GM19035 (cell line): ENCODE measurements at regions not wholly inside any gene's neighbourhood (a gene's known extent, or its start where the extent isn't known, plus 50 kb on each side); places are given as distances from the start of the nearest gene placed in this dataset.

ENCODE experiments used
- ATAC-seq: cut with Tn5 transposase; IDR thresholded peaks from one replicate; pipeline ENCODE4 v1.9.1; 2021; ENCODE audit not compliant: unreplicated experiment

DNA sequence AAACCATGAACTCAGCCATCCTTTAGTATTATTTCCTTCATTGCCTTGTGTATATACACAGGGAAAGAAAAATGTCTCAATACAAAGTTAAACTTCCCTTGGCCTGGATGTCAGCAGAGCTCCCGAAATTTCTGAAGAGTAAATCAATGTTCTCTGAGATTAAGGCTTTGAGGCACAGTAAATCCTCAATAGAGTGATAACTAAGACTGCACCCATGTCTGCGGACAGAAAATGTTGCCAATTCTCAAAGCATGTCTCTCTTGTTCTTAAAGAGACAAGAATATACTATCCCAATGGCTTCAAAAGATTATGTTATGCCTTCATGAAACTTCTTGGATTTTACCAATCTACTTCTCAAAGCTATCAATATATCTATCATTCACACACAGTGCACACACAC is 1196.7 kb upstream of the TENM4 start:
- ATAC-seq: no peak

- no peak for ATAC-seq
These were observed 1196.2 kb upstream of the TENM4 start for GRCh38 chr11:80636999-80637398.

GRCh38 chr11:80635178-80635577 is 1194.3 kb upstream of the TENM4 start:
- ATAC-seq: no peak

GRCh38 chr11:80632691-80633090 is 1191.9 kb upstream of the TENM4 start:
- no peak for ATAC-seq

GRCh38 chr11:80632156-80632555 is 1191.3 kb upstream of the TENM4 start:
- ATAC-seq: no peak

DNA sequence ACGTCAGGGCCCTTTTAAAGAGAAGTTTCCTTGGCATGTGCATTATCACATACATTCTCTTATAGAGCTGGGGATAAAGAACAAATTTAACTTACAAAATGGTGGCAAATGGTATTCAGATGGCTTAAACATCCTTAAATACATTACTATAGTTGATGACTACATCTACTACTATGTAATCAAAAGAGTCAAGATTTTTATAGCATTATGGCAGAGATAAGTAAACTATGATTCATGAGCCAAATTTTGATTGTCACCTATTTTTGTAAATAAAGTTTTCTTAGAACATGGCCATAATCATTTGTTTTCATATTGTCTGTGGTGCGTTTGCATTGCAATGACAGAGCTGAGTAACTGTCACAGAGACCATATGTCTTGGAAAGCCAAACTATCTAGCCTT is 1188.6 kb upstream of the TENM4 start:
- no peak for ATAC-seq

DNA sequence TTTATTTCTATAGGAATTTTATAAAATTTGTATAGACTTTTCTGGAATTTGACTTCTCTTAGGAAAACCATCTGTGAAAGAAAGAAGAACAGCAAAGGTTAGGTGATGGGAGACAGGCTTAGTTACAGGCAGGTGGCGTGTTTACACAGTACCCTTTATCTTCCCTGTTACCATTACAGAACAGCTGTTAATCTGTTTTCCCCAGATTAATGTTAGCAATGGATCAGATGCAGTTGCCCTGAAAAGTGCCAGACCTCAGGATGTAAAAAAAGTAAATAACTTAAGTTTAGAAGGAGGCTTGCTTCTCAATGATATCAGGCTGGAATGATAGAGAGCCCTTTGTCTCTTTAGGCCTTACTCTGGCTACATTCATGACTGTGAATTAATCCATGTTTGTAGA is 1186.5 kb upstream of the TENM4 start:
- ATAC-seq: no peak

GRCh38 chr11:80626721-80627120 is 1185.9 kb upstream of the TENM4 start:
- ATAC-seq: no peak

- ATAC-seq: no peak
These were observed 1184.7 kb upstream of the TENM4 start for GRCh38 chr11:80625563-80625962.

- no peak for ATAC-seq
These were observed 1181.0 kb upstream of the TENM4 start for GRCh38 chr11:80621871-80622270.

- ATAC-seq: no peak
These were observed 1180.0 kb upstream of the TENM4 start for GRCh38 chr11:80620867-80621266.

DNA sequence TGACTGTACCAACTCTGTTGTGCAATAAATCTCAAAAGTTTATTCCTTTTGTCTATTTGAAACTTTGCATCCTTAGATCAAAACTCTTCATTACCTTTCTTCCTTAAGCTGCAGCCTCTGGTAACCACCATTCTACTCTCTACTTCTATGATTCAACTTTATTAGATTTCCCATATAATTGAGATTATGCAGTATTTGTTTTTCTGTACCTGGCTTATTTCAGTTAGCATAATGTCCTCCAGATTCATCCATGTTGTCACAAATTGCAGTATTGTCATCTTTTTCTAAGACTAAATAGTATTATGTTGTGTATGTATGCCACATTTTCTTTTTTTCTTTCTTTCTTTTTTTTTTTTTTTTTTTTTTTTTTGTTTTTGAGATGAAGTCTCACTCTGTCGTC is 1176.3 kb upstream of the TENM4 start:
- ATAC-seq: no peak

DNA sequence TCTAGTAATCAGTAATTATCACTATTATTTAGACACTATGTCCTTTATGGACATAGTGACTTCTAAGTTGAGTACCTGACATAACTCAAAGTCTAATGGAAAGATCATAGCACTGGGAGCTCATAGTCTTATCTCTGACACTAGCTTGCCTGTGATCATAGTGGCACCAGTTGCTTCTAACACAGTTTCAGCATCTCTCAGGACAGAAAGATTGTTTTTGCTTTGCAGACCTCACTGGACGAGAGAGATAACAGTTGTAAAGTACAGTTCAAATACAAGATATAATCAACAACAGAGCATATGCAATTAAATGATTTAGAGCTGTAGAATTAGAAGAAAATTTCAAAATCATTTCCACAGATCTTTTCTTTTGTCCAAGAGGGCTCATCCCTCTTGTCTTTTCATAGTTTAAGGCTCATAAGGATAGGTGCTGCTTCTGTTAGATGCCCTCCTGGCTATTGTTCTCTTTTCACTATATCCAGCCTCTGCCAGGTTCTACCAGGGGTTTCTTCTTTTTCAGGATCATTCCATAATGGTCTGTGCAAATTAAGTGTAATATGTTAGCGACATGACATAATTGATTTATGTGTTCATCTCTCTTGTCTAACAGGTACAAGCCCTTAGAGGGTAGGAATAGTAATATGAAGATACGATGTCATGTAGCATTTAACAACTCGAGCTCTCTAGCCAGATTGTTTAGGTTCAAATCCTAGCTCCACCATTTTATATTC is 1175.4 kb upstream of the TENM4 start:
- ATAC-seq: no peak

DNA sequence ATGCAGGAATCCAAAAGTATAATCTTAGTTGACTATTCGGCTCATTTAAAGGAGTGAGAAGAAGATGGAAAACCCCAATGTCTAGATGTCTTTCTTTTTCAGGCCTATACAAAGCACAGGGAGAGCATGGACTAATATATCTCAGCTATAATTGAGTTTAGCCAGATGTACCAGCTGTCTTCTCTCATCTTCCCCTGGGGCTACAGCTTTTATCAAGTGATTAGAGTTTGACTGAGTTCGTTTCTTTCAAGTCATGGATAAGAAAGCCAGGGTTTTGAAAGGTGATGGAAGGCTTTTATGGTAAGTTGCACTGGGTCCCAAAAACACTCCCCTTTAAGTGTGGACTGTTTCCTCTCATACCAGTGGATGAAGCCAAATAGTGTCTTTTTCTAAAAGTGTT is 1172.8 kb upstream of the TENM4 start:
- no peak for ATAC-seq

DNA sequence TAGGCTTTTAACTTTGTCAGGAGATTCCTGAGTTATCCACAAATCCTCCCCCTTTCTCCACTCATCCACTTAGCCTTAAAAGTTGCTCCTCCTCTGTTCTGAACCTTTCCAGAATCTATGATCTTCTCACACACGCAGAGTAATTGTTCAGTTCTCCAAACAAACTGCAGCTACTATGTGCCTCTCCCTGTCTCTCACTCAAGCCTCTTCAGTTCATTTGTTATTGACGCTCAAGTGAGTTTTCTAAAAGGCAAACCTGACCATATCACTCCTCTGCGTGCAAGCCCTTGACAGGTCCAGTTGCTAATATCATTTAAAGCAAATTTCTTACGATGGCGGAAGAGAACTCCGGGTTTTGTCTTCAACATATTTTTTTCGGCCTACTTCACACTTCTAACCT is 1169.7 kb upstream of the TENM4 start:
- no peak for ATAC-seq

DNA sequence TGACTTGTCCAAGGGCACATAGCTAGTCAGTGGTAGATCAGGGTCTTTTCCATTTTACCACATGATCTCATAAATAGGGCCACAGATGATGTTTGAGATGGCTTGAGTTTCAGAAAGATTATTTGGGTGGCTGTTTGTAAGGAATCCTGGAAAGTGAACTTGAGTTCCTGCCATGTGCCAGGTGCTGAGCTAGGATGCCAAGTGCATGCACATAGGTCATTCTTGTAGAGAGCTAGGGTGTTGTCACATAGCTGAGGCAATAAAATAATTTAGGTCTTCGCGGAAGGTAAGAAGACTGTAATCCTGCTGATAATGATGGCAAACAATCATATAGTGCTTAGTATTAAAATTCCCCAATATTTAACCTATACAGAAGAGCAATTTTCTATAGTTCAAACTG is 1162.6 kb upstream of the TENM4 start:
- ATAC-seq: no peak

- ATAC-seq: no peak
These were observed 1158.1 kb upstream of the TENM4 start for GRCh38 chr11:80598905-80599304.

DNA sequence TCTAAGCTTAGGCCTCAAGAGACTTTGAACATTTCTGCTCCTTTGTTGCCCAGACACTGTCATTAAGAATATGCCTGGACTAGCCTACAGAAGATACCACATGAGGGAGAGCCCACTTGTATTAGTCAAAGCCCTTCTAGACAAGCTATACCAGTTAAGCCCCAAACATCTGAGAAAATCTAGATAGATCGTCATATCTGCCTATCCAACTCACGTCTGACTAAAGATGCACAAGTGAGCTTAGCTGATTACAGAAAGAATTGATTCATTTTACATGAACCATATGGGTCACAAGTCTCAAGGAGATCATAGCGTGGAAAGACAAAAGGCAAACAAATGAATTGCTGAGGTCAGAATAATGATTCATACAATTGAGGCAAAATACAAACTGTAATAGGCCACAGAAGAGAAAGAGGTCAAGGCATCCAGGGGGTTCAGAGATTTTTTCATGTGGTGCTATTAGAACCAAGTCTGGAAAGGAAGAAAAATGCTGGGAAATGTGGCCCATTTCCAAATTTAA is 1155.5 kb upstream of the TENM4 start:
- no peak for ATAC-seq

DNA sequence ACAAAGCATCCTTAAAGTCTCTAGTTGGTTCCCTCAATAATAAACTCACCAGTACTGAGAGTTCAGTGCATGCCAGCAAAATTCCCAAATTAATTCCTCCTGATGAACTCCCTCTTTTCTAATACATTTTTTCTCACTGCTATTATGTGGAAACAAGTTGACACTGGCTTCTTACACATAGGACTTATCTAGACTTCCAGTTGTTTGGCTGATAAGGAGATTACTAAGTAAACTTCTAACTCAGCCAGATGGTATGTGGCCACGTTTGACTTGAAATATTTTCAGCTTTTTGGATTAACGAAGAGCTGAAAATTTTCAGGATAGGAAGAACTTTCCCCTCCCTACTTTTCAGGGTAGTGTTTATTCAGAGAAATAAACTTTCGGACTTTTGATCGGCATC is 1154.2 kb upstream of the TENM4 start:
- no peak for ATAC-seq

DNA sequence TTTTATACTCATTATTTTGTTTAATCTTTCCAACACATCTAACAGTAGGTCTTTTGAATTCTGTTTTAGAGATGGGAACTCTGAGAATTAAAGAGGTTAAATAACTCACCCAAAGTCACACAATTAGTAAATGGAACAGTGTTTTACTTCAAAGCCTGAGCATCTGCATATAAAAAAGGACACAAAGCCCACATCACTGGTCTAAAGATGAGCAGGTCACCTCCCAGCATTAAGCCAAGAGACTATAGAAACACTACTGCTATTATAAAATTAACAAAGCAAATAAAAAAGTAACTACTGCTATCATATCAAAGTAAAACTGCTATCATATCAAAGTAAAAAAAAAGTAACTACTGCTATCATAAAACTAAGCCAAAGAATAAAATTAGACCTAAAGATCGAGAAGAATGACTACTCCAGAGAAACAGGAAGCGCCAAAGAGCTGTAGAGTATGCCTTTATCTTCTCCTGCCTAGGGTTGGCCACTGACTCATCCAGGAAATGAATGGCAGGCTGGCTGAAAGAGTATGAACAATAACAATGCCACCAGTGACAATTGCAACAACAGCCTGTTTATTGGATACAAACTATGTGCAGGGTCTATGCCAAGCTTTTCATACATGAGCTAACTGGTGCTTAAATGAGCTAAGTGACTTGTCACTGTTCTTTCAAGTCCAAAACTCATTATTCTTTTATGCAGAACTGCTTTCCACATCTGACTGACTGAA is 1153.0 kb upstream of the TENM4 start:
- no peak for ATAC-seq

DNA sequence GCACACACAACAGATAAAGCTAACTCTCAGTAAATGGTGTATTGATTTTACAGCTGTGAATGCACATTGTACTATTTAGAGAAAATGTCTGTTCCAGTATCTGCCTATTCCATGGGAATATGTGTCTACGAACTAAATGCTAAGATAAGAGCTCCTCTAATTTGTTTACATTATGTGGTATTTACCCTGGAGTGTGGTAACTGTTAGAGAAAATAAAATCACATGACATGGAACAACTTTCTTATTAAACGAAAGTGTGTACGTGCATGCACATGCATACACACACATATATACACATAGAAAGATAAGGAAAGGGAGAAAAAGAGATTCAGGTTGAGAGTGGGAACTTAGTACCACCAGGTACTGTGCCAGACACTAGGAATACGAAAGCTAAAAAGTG is 1151.7 kb upstream of the TENM4 start:
- ATAC-seq: no peak

DNA sequence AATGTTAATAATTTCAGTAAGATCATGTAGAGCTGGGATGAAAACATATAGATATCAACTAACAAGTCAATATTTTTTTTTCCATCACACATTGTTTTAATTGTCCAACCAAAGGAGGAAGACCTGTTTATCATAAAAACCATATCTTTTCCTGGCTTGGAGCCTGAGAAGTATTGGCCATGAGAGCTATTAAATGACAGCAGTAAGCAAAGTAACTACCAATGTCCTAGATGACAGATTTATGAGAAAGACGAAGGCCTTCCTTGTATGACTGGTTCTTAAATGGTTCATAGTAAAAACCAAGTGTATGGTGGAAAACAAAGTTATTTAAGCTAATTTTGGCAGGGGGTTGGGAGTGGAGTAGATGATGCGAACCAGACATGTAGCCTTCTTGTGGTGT is 1147.1 kb upstream of the TENM4 start:
- no peak for ATAC-seq

GRCh38 chr11:80586464-80586863 is 1145.6 kb upstream of the TENM4 start:
- no peak for ATAC-seq
